ENCODE measurements at regions not wholly inside any gene's neighbourhood (a gene's known extent, or its start where the extent isn't known, plus 50 kb on each side); places are given as distances from the start of the nearest gene placed in this dataset.

GRCh38 chr11:127191261-127191660, 190.7 kb upstream of the KIRREL3 start:
- TF ChIP-seq ZNF8 (CRISPR knock-in tag; IDR thresholded peaks at IDR 0.05) (no peak), GLIS3 (CRISPR knock-in tag; IDR thresholded peaks at IDR 0.05) (no peak), PPARA (CRISPR knock-in tag; IDR thresholded peaks at IDR 0.05; ENCODE audit: borderline replicate concordance) (no peak), TCF4 (CRISPR knock-in tag; IDR thresholded peaks at IDR 0.05; ENCODE audit: borderline replicate concordance) (no peak), PATZ1 (CRISPR knock-in tag; IDR thresholded peaks at IDR 0.05; ENCODE audit: borderline replicate concordance) (no peak), SNAI2 (CRISPR knock-in tag; IDR thresholded peaks at IDR 0.05) (no peak), ZC3H10 (CRISPR knock-in tag; IDR thresholded peaks at IDR 0.05) (no peak), ZFP30 (CRISPR knock-in tag; IDR thresholded peaks at IDR 0.05) (no peak), ISL1 (CRISPR knock-in tag; IDR thresholded peaks at IDR 0.05) (no peak), ARNTL (CRISPR knock-in tag; IDR thresholded peaks at IDR 0.05; ENCODE audit: borderline replicate concordance, low read depth) (no peak), TOX (CRISPR knock-in tag; IDR thresholded peaks at IDR 0.05; ENCODE audit: borderline replicate concordance) (no peak)
- no peak for ATAC-seq

- TF ChIP-seq RARB (CRISPR knock-in tag; IDR thresholded peaks at IDR 0.05) (no peak), ZNF70 (CRISPR knock-in tag; IDR thresholded peaks at IDR 0.05) (0 out of 2 replicates have a peak, but pooled peaks have one; percentile 37)
- ATAC-seq, result no peak
Measured at GRCh38 chr11:127182586-127183203, 182.1 kb upstream of the KIRREL3 start.

GRCh38 chr11:127157225-127157624, 156.7 kb upstream of the KIRREL3 start:
- TF ChIP-seq ESRRG (CRISPR knock-in tag; IDR thresholded peaks at IDR 0.05), result no peak
- TF ChIP-seq OSR1 (CRISPR knock-in tag; IDR thresholded peaks at IDR 0.05), result no peak
- no peak for TF ChIP-seq BACH2 (CRISPR knock-in tag; IDR thresholded peaks at IDR 0.05; ENCODE audit: borderline replicate concordance)
- TF ChIP-seq RARB (CRISPR knock-in tag; IDR thresholded peaks at IDR 0.05), result no peak
- TF ChIP-seq ZNF70 (CRISPR knock-in tag; IDR thresholded peaks at IDR 0.05), result no peak
- TF ChIP-seq CSRNP3 (CRISPR knock-in tag; IDR thresholded peaks at IDR 0.05), result no peak
- TF ChIP-seq ARNTL (CRISPR knock-in tag; IDR thresholded peaks at IDR 0.05; ENCODE audit: borderline replicate concordance, low read depth), result no peak
- TF ChIP-seq GLIS3 (CRISPR knock-in tag; IDR thresholded peaks at IDR 0.05), result no peak
- TF ChIP-seq PPARA (CRISPR knock-in tag; IDR thresholded peaks at IDR 0.05; ENCODE audit: borderline replicate concordance), result no peak
- no peak for TF ChIP-seq ISL1 (CRISPR knock-in tag; IDR thresholded peaks at IDR 0.05)
- no peak for TF ChIP-seq SNAI2 (CRISPR knock-in tag; IDR thresholded peaks at IDR 0.05)
- no peak for TF ChIP-seq ZFP3 (CRISPR knock-in tag; IDR thresholded peaks at IDR 0.05)
- ATAC-seq, result no peak

GRCh38 chr11:127149410-127149809, 148.8 kb upstream of the KIRREL3 start:
- TF ChIP-seq SNAI2 (CRISPR knock-in tag; IDR thresholded peaks at IDR 0.05) (no peak), ZFP3 (CRISPR knock-in tag; IDR thresholded peaks at IDR 0.05) (no peak), ZC3H10 (CRISPR knock-in tag; IDR thresholded peaks at IDR 0.05) (no peak), RARB (CRISPR knock-in tag; IDR thresholded peaks at IDR 0.05) (no peak), BACH2 (CRISPR knock-in tag; IDR thresholded peaks at IDR 0.05; ENCODE audit: borderline replicate concordance) (no peak), ISL1 (CRISPR knock-in tag; IDR thresholded peaks at IDR 0.05) (no peak), PPARA (CRISPR knock-in tag; IDR thresholded peaks at IDR 0.05; ENCODE audit: borderline replicate concordance) (no peak), OSR1 (CRISPR knock-in tag; IDR thresholded peaks at IDR 0.05) (no peak), ZNF70 (CRISPR knock-in tag; IDR thresholded peaks at IDR 0.05) (no peak), GLIS3 (CRISPR knock-in tag; IDR thresholded peaks at IDR 0.05) (no peak)
- no peak for ATAC-seq

GRCh38 chr11:127143251-127143650, 142.7 kb upstream of the KIRREL3 start:
- no peak for ATAC-seq
- TF ChIP-seq CSDC2 (CRISPR knock-in tag; IDR thresholded peaks at IDR 0.05), result no peak
- TF ChIP-seq CREB5 (CRISPR knock-in tag; IDR thresholded peaks at IDR 0.05; ENCODE audit: low read depth), result no peak
- no peak for TF ChIP-seq TOX (CRISPR knock-in tag; IDR thresholded peaks at IDR 0.05; ENCODE audit: borderline replicate concordance)
- no peak for TF ChIP-seq RARB (CRISPR knock-in tag; IDR thresholded peaks at IDR 0.05)
- no peak for TF ChIP-seq OSR1 (CRISPR knock-in tag; IDR thresholded peaks at IDR 0.05)
- no peak for TF ChIP-seq ZFP3 (CRISPR knock-in tag; IDR thresholded peaks at IDR 0.05)
- TF ChIP-seq CSRNP3 (CRISPR knock-in tag; IDR thresholded peaks at IDR 0.05), result no peak
- no peak for TF ChIP-seq ZNF565 (CRISPR knock-in tag; conservative IDR thresholded peaks at IDR 0.05; ENCODE audit: low read depth)
- TF ChIP-seq PPARA (CRISPR knock-in tag; IDR thresholded peaks at IDR 0.05; ENCODE audit: borderline replicate concordance), result no peak
- TF ChIP-seq ESRRG (CRISPR knock-in tag; IDR thresholded peaks at IDR 0.05), result no peak
- no peak for TF ChIP-seq ISL1 (CRISPR knock-in tag; IDR thresholded peaks at IDR 0.05)
- no peak for TF ChIP-seq ZFP30 (CRISPR knock-in tag; IDR thresholded peaks at IDR 0.05)
- TF ChIP-seq ZNF8 (CRISPR knock-in tag; IDR thresholded peaks at IDR 0.05), result no peak
- no peak for TF ChIP-seq PATZ1 (CRISPR knock-in tag; IDR thresholded peaks at IDR 0.05; ENCODE audit: borderline replicate concordance)
- no peak for TF ChIP-seq POU6F1 (CRISPR knock-in tag; IDR thresholded peaks at IDR 0.05; ENCODE audit: borderline replicate concordance, low read depth)
- no peak for TF ChIP-seq ZNF70 (CRISPR knock-in tag; IDR thresholded peaks at IDR 0.05)
- no peak for TF ChIP-seq TCF4 (CRISPR knock-in tag; IDR thresholded peaks at IDR 0.05; ENCODE audit: borderline replicate concordance)
